ENCODE measurements at regions not wholly inside any gene's neighbourhood (a gene's known extent, or its start where the extent isn't known, plus 50 kb on each side); places are given as distances from the start of the nearest gene placed in this dataset.

- no peak for TF ChIP-seq SAP30 (IDR thresholded peaks at IDR 0.05; ENCODE audit: insufficient read depth, insufficient replicate concordance, low read length)
Observed at GRCh38 chr1:242813490-242814091, 289.1 kb upstream of the PLD5 start (continued).
